CD4-positive, alpha-beta T cell treated with Interleukin-17A for 4 hours (primary cell): ENCODE measurements at regions not wholly inside any gene's neighbourhood (a gene's known extent, or its start where the extent isn't known, plus 50 kb on each side); places are given as distances from the start of the nearest gene placed in this dataset.

ENCODE experiments used
- DNase-seq: peaks from one replicate; pipeline ENCODE4 v3.0.0-alpha.2; 2020; ENCODE audit warnings: mixed read lengths

DNA sequence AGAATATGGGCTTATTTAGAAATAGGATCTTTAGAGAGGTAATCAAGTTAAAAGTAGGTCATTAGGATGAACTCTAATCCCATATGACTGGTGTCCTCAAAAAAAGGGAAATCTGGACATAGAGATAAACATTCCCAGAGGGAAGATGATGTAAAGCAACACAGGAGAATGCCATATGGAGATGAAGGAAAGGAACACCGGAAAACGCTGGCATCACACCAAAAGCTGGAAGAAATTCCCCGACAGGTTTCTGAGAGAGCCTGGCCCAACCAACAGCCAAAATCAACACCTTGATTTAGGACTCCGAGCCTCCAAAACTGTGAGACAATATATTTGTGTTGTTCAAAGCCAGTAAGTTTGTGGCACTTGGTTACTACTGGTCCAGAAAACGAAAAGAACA is 296.7 kb downstream of the DSEL start:
- DNase-seq = no peak

DNA sequence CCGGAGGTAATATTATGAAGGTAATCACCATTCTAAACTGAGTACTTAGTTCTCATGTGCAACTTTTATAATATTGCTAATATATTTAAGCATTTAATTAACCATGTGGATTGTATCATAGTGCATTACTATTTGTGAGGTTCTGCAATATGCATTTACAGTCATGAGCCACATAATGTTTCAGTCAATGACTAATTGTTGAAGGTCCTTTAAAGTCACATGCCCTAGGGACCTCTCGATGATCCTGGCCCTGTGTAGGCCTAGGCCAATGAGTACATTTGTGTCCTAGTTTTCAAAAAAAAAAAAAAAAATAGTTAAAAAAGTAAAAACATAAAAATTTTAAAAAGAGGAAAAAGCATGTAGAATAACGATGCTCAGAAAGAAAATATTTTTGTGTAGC is 298.0 kb downstream of the DSEL start:
- no peak for DNase-seq

DNA sequence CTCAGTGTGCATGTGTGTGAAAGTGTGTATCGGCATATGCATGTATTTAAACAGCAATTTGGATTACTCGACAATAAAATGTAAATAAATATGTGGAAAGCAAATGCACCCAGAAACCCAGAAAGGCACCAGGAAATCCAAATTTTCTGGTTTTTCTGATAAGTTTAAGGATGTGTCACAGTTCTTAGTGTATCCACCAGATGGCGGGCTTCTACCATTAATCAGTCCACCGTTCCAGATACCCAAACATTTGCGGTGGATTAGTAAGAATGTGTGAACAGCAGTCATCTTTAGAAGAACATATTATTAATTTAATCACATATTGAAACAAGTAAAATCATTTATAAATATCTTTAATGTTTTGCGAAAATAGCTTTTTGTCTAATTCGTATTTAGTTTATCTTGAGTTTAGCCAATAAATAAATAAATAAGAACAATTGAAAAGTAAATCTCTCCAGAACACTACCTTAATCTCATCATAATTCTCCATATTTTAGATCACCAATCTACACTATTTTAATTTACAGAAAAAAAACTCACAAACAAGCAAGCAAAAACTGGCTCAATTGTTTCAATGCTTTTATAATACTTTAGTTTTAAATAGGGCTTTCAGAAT is 298.9 kb downstream of the DSEL start:
- DNase-seq = peak; percentile 70

DNA sequence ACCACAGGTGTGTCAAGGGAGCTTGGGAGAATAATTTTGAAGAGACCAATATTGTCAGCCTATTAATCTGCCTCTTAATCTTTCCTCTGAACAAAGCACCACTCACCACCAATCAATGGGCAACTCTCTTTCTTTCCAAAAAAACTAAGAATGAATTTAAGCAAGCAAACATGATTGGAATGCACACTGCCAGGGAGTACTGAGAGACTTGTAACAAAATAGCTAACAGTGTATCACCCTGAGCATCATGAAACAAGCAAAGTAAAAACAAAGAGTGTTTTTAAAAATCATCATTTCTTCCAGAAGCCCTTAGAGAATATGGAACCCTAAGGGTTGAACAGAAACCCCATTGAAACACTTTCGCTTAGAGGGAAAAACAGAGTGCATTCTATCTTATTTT is 299.7 kb downstream of the DSEL start:
- no peak for DNase-seq

DNA sequence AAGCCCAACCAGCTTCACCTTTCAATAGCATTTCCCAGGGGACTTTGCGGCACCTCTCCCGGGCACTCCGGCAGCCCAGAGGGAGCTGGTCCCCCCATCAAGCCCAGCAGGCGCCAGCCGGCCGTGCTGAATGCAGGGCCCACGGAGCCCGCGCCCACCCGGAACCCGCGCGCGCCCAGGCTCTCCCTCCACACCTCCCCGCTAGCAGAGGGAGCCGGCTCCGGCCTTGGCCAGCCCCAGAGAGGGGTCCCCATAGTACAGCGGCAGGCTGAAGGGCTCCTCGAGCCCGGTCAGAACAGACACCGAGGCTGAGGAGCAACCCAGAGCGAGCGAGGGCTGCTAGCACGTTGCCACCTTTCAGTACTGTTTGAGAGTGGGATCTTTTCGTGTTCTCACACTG is 300.8 kb downstream of the DSEL start:
- no peak for DNase-seq

DNA sequence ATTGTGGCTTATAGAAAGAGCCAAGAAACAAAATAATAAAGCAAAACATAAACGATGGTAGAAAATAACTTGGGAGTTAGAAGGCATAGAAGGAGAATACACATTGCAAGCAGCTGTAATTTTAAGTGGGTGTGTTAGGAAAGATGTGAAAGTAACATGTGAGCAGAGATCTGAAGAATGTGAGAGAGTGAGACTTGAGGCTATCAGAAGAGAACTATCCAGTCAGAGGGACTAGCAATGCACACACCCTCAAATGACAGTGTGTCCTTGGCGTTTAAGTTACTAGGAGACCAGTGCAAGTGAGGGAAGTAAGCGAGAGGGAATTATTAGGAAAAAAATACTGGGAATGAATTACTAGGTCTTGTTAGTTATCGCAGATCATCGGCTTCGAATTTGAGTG is 304.9 kb downstream of the DSEL start:
- no peak for DNase-seq

DNA sequence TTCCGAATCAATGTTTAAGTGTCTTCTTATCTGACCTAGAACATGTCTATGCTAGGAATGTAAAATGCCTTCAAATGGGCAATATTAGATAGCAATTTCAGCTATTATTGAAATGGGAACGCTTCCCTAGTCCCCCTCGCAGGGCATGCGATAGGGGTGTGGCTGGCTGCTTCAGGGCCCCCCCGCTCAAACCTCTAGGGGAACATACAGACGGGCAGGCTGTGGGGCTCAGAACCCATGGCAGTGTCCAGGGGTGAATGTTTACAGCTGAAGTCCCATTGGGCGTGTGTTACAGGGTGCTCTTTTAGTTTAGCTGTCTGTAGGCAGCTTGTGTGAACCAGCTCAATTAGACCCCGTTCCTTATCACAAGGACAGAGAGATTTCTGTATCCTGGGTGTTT is 315.9 kb downstream of the DSEL start:
- no peak for DNase-seq

DNA sequence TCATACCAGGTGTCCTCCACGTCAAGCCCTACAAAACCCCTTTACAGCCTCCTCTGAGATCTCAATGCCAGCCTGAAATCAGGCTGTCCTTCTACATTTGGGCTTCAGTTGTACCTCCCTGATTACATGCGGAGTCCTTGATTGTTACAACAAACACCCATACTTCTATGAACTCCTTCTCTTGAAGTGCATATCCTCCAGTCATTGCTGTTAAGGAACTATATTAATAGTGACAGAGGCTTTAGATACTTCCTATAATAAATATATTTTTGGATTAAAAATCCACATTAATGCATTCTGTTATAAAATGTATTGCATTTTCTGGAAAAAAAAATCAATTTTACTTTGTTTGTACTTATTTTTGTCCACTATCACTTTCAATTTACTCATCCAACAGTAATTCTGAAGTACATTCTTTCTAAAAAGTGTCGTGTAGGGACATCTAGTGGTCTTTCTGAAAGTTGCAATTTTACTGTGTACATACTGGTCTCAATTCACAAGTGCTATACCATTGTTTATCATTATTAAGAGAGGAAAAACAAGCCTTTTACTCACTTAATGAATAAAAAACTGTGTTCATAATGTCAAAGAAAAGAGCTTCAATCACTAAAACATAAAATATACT is 316.4 kb downstream of the DSEL start:
- DNase-seq = no peak

DNA sequence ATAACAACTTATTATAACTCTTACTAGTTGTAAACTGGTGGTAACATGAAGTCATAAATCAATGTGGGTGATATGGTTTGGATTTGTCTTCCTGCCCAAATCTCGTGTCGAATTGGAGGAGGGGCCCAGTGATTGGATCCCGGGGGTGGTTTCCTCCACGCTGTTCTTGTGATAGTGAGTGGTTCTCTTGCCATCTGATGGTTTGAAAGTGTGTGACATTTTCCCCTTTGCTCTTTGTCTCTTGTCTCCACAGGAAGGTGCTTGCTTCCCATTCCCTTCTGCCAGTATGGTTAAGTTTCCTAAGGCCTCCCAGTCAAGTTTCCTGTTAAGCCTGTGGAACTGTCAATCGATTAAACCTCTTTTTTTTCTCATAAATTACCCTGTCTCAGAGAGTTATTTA is 321.6 kb downstream of the DSEL start:
- no peak for DNase-seq

DNA sequence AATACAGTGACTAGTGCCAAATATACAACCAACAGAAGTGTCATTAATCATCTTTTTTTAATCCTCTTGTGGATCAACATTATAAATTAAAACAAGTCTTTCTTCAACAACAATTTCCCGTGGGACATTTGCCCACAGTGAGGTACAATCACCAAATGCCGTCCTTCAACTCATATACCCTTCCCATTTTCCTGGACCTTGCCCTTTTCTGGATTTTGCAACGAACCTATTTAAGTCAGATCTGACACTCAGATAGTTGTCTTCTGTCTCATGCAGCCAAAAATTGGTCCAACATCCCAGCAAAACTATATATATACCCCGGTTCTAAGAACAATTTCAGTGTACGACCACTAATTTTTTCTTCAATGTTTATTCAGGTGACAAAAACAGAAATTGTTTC is 324.0 kb downstream of the DSEL start:
- DNase-seq = no peak

DNA sequence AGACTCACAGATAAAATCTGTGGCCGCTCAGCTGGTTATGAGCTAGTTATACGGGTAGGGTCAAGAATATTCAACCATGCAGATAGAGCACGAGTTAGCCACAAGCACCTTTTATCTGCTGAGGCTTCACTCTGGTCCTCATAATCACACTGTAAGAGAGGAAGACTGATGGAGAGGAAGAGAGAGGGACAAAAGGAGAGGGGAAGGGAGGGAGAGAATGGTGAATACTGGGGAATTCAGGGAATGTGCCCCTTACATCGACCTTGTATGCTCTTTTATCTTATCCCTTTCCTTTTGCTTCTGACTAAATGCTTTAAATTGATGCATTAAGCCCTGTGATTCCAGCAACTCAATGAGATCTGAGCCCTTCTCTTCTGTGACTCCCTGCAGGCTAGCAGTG is 333.1 kb downstream of the DSEL start:
- no peak for DNase-seq

DNA sequence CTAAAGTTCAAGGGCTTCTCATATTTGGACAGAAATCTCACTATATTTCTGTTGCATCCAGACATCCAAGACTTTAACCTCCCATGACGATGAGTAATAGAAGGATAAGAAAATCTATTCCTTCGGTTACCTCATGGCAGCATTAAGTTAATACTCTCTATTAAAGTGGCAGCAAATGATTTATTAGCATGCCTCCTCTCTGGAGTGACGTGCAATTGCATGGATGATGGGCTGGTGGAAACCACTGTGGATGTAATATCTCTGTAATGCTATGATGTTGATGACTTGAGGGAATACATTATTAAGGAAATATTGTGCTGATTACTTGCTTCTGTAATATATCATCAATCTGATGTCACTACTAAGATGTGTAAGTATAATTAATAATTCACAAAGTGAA is 336.8 kb downstream of the DSEL start:
- no peak for DNase-seq

DNA sequence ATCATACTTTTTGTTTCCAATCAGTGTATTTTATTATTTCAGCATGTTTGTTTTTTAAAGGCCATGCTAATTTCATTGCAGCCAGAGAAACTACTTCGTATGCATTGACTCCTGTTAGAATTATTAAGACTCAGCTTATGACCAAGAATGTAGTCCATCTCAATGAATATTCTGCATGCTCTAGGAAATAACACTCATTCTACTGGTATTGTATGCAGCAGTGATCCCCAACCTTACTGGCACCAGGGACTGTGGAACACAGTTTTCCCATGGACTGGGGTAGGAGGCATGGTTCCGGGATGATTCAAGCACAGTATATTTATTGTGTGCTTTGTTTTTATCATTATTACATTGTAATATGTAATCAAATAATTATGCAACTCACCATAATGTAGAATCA is 356.9 kb downstream of the DSEL start:
- DNase-seq = no peak

DNA sequence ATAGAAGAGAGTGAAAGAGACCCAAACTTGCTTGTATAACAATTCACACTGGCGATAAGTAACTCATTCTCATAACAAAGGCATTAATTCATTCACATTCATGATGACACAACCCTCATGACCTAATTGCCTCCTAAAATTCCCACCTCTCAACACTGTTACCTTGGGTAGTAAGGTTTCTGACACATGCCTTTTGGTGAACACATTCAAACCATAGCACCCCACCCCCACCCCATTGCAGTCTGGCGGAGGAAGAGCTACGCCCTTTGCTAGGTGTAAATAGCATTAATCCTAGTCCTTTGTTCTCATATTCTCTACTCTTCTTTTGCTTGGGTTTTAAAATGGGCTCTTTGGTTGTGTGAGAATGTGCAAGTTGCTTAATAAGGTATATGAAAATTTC is 361.5 kb downstream of the DSEL start:
- DNase-seq = no peak

DNA sequence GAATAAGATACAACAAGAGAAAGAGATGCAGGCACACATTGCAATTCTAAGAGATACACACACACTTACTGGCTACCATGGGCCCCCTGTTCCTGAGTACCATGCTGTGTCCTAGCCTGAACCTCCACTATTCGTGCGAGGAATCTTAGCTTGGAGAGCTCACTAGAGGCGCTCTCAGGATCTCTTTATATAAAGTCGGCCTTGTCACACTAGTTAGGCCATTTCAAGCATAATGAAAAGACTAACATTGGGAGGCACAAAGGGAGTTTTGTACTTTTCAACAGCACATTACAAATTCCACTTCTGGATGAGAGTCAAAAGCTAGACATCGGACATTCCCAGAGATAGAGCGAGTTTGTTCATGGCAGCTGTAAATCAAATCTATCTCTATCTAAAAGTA is 365.2 kb downstream of the DSEL start:
- no peak for DNase-seq

DNA sequence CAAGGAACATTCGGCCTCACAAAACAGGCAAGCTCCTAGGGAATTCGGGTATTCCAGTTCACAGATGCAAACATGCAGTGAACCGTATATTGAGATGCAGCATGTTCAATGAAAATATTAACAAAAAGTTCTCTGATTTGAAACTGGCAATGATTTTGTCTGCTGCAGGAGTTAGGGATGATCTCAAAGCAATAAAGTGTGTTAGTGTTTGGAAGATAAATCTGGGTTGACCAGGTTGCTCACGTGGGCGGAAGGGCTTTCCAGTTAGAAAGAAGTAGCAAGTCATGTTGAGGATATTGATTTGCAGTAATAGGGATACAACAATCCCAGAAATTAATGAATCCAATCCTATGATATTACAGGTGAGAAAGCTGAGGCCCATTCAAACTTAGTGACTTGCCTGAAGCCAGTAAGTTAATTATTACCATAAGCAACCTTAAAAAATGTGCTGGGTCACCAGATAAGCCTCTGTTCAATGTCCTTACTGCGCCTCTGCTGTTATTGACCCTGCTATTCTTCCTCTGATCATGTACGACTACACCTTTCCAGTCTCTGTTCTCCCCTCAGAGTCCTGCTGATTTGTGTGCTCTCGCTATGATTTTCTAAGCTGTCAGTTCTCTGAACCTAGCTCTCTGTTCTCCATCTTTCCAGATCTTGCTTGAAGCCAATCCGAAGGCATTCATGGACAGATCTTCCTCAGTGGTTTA is 370.8 kb downstream of the DSEL start:
- no peak for DNase-seq

DNA sequence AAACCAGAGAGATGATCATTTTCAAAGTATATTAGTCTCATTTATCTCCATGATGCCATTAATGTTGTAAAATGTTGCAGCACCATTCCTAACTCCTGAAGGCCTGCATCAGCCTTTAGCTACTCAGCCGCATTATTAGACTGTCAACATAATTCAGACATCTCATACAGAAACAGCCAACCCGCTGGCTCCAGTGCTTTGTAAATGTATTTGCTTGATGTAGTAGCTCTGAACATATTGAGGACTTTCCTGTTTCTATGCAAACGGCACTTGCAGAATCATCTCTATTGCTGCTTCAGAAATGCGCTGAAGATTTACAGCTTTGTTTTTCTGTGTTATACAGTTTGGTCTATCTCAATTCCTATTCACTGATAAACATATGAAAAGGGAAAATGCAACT is 372.2 kb downstream of the DSEL start:
- DNase-seq = no peak

DNA sequence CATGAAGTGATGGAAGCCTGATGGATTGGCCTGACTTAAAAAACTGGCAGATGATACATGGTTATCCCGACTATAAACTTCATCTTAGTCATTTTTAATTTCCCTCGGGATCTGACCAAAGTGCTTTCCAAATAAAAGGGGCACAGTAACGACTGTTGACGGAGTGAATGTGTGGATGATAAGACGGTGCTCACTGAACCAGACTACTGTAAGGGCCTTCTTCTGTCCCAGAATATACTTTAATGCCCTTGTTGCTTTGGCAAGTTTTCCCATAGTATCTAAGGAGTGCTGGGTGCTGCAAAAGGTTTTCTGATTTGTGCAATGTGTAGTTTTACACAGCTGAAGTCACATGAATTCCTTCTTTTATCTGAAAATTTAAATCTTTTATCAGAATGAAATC is 373.5 kb downstream of the DSEL start:
- DNase-seq = no peak

DNA sequence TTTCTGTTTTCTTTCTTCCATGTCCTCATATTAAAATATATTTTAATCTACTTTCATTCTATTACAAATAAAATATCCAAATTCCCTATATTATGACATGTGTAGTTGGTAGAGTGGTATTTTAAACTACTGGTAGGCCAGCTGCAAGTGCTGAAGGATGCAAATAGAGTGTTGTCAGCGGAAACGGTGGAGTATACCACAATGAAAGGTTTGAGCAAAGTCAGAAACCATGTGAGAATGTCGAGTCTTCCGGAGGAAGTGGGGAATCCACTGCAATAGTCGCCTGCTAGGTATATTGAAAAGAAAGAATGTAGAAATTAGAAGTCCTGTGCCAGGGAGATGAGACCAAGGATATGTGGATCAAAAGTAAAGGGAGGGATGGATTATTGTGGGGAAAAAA is 373.9 kb downstream of the DSEL start:
- DNase-seq = no peak

DNA sequence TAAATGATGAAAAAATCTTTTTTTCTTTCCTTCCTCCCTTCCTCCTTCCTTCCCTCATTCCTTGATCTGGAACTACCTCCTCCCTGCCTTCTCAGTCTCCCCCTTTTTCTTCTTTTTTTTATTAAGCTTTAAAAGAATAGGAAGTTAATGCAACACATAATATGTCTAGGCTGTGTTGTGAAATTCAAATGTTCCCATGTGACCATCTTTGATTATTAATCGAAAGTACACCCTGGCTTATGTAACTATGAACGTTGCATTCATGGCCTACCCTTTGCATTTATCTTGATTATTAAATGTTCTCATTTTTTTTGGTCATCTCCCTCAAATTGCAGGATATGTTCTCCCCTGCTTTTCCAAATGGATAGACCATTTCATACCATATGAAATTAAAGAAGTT is 376.0 kb downstream of the DSEL start:
- no peak for DNase-seq

DNA sequence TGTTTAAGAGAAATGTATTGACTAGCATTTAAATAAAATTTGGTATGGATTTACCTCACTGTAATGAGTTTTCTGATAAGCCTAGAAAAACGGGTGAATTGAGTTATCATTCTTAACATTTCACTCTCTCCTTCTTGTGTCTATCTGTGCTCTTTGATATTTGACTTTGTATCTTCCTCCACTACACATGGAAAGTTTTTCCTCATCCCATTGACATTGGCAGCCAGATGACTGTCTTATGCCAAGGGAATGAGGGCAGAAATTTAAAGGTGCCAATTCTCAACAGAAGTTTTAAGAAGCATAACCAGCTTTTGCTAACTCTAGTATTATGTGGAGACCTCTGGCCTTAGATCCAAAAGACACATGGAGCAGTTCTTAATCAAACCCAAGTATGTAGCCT is 376.6 kb downstream of the DSEL start:
- DNase-seq = no peak

DNA sequence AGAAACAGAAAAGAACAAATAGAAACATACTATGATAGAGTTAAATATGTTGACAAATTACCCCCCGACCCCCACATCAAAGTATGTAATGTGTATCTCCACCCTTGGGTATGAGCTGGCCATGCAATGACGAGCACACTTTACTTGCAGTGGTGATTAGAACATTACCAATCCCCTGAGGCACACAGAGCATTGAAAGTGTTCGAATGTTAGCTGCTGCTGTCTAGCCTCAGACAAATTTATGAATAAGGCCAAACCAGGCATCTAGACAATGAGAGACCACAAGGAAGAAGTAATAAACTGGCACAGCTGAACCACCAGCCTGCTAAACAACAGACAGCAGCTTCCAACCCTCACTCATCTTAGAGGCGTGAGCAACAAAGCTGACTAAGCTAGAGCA is 380.5 kb downstream of the DSEL start:
- DNase-seq = no peak

DNA sequence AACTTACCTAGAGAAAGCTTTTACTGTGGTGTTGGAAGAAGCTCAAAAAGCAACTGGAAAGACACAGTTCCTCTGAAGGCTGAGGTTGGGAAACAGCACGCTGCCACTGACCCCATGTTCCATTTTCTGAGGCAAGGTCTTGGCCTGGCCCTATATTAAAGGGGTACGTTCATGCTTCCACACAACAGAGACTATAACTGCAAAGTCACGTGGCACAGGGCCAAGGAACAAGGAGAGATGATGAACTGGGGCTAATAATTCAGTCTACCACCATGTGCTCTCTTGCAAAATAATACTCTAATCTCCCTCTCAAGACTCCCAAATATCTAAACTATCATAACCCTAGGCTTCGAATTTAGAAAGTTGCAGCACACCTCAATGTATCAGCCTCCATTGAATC is 381.6 kb downstream of the DSEL start:
- DNase-seq = no peak

DNA sequence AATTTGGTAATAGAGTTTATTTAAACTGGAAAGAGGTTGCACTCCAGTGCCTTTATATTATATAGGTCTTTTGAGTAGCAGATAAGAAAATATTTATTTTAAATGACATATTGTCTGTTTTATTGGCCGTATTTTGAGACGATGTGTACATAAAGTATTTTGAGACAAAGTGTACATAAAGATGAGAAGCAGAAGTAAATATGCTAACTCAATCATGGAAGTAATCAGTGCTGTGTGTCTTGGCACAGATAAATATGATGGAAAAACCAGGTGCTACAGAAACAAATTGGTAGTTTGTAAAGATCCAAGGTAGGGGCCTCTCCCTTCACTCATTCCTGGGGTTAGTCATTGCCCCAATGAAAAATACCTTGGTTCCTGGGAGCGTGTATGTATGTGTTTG is 382.9 kb downstream of the DSEL start:
- DNase-seq = no peak

DNA sequence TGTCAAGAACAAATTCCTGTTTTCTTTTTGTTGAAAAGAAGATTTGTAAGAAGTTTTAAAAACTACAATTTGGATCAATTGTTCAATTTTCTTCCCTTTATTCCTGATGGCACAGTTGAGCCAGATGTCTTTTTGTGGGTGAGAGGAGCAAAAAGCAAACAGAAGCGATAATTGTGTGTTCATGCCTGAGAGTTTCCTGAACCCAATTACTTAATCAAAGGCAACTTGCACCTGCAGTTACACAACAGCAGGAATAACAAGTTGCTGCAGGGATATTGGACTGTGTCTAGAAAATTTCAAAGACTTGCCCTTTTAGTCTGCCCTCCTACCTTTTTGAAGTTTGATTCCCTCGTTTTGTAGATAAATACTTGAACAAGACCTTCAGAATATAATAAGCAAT is 383.6 kb downstream of the DSEL start:
- DNase-seq = no peak
